GM21381 (cell line): ENCODE measurements at regions not wholly inside any gene's neighbourhood (a gene's known extent, or its start where the extent isn't known, plus 50 kb on each side); places are given as distances from the start of the nearest gene placed in this dataset.

Source experiments
- ATAC-seq: cut with Tn5 transposase; IDR thresholded peaks from one replicate; pipeline ENCODE4 v1.9.1; 2021; ENCODE audit warnings: mild to moderate bottlenecking, moderate library complexity; ENCODE audit not compliant: unreplicated experiment

GRCh38 chr6:128672023-128672422, 151.6 kb upstream of the PTPRK start:
- no peak for ATAC-seq

- no peak for ATAC-seq
Observed at GRCh38 chr6:128667339-128667858, 147.0 kb upstream of the PTPRK start.

DNA sequence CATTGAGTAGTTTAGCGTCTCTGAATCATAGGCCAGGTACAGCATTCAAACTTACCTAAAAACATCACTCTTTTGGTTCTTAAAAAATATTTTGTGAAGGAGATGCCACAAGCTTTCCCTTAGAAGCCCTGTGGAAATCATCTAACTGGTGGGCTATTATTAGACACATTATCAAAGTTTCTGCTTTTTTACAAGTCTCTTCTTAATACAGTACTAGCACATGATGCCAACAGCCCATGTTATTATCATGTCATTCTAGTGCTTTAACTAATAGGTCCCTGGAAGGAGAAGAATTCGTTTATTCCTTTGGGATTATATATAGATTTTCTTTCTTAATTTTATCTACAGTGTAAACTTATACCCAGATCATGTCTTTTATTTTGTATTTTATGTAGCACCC, 146.0 kb upstream of the PTPRK start:
- no peak for ATAC-seq

DNA sequence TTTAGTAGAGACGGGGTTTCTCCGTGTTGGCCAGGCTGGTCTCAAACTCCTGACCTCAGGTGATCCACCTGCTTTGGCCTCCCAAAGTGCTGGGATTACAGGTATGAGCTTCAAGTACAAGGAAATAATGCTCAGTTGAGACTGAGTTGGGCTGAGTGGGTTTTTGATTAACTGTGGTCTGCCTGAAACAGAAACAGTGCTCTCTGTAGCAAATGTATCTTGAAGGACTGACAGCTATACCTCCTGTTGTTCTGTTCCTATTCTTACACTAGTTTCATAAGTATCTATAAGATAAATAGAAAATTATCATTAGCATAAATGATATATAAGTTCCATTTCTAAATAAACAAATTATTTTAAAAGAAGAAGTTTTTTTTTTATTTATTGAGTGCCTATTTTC, 142.8 kb upstream of the PTPRK start:
- ATAC-seq, result peak; percentile 67

DNA sequence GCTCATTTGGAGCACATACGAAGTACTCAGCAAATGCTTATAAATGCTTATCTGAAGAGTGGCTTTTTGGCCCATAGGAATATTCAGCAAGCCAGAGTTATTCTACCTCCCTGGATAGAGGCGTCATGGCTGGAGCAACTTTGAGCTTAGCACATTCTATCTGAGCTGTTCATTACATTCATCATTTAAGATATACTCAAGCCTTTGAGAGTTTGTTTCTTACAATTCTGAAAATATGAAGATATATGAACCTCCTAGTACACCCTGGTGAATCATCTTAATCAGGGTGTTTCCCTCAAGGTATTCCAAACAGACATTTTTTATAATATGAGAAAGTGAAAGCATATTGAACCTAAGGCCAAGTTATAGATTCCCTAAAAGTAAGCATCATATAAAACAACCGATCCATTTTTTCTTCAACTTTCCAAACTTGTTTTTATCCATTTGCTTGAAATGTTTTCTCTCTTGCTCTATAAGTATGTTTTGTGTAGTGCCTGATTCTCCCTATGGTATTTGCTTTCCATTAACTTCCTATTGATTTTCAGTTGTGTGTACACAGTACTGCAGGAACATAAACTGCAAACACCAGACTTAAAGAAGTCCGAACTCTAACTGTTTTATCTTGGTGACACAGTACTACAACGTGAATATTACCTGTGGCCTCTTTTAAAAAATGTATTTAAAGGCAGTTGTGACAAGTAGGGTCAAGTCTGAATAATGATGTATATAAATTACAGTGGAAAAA, 139.7 kb upstream of the PTPRK start:
- no peak for ATAC-seq

GRCh38 chr6:128659276-128659675, 138.9 kb upstream of the PTPRK start:
- no peak for ATAC-seq

DNA sequence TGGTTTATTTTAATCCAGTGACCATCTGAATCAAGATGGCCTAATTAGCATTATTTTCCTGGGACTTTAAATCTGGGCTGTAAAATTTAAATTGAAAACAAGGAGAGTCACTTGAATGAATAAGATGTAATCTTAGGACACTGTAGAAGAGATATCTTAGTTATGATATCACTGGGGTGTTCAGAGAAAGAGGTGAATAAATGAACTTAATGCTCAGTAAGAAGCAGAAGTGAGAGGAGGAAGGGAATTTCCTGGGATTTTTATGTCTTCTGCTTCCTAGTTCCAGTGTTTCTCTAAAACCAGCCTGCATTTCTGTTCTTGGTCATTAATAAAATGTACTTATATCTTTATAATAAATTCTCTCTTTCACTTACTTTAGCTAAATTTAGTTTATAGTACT, 136.8 kb upstream of the PTPRK start:
- no peak for ATAC-seq

GRCh38 chr6:128655978-128656498, 135.6 kb upstream of the PTPRK start:
- peak; percentile 79 for ATAC-seq

- ATAC-seq, result no peak
Observed at GRCh38 chr6:128648022-128648598, 127.7 kb upstream of the PTPRK start.

- ATAC-seq, result no peak
Observed at GRCh38 chr6:128642132-128642531, 121.7 kb upstream of the PTPRK start.

- ATAC-seq, result no peak
Observed at GRCh38 chr6:128641703-128642102, 121.3 kb upstream of the PTPRK start.

- no peak for ATAC-seq
Observed at GRCh38 chr6:128638817-128639216, 118.4 kb upstream of the PTPRK start.

DNA sequence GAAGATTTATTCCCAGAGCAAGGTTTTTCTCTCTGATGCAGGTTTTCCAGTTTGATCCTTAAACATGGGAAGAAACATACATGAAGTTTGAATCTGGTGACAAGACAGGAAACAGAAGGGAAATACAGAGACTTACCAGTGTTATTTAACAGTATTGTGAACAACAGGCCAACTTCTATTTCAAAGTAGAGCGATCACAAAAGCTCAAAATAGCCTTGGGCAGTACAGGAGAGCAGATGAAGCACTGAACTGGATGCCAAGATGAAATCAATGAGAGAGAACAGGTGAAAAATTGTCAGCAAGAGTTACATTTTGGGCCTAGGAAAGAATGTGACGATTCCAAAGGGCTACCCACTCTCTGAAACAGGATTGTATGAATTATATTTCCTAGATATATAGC, 114.8 kb upstream of the PTPRK start:
- no peak for ATAC-seq

DNA sequence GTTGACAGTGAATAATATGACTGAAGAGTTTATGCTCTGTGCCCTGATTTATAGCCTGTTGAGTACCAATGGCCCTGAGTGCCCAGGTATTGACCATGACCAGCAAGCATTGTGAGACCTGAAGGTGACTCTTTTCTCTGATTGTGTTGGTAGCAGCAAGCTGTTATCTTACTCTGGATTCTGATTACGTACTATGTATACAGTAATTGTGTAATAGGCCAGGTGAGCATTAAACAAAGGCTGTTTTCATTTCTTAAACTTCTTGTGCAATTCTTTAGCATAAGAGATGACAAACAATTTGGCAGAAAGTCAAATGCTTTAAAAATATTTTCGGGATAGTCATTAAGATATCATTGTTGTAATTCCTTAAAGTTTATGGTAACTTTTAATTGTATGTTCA, 111.7 kb upstream of the PTPRK start:
- no peak for ATAC-seq

DNA sequence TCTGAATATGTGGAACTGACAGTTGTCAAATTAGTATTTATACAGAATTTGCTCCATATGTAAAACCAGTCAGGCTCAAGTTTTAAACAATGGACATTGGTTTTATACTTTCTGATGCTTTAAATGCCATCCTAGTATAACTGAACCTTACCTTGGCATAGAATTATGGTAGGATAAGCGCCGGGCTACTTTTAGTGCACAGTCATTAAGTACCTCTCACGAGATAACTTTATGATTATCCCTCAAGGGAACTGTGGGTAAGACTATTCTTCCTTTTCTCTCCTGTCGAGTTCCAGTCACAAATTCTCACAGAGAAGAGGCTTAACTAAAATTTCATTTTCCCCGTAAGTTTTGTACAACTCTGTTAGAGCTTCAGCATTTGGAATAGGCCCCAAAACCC, 110.6 kb upstream of the PTPRK start:
- ATAC-seq, result no peak

DNA sequence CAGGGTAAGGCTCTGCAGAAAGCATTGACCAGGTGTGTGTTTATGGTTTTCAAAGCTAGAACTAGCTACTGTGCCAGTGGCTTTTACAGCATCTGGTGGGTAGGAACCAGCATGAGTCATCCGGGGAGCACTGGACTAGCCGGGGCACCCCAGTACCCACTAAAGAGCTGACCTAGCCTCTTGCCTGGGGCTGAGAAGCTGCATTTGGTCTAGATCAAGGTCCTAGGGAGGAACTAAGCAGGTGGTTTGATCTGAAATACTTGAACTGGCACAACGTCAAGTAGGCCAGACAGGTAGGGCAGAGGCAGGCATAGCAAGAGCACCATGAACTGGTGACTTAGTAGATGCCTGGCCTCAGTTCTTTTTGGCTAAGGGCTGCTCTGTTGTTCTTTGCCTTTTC, 109.8 kb upstream of the PTPRK start:
- ATAC-seq, result no peak

DNA sequence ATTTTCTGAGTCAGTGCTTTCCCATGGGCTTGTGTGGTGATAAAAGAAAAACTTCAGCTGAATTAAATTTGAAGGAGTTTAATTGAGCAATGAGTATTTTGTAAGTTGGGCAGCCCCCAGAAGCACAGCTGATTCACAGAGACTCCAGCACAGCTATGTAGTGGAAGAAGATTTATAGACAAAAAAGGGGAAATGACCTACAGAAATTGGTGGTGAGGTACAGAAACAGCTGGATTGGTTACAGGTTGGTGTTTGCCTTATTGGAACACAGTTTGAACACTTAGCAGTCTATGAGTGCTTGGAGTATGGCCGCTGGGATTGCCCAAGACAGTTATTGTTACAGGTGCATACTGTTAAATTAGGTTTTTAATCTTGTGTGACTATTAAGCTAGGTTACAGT, 96.9 kb upstream of the PTPRK start:
- ATAC-seq, result no peak

DNA sequence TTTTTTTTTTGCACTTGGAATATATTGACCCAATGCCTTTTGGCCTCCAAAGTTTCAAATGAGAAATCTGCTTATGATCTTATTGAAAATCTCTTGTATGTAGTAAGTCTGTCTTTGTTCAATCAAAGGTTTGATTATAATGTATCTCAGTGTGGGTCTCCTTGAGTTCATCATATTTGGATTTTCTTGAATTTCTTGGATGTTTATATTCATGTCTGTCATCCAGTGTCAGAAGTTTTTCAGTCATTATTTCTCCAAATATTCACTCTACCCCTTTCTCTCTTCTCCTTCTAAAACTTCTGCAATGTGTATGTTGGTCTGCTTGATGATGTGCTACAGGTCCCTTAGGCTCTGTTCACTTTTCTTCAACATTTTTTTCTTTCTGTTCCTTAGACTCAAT, 95.9 kb upstream of the PTPRK start:
- no peak for ATAC-seq

DNA sequence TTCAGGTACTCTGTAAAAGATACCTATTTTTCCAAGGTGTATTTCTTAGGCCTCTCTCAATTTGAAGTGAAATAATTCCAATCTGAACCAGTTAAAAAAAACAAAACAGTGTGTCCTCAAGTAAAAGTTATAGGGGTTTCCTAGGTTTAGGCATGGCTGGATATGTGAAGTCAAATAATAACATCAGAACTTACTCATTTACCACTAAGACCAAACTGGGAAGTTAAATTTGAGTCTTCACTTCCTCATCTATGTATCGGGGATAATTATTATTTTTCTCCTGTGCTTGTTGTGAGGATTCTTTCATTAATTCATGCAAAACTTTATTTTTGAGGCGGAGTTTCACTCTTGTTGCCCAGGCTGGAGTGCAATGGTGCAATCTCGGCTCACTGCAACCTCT, 86.2 kb upstream of the PTPRK start:
- no peak for ATAC-seq

DNA sequence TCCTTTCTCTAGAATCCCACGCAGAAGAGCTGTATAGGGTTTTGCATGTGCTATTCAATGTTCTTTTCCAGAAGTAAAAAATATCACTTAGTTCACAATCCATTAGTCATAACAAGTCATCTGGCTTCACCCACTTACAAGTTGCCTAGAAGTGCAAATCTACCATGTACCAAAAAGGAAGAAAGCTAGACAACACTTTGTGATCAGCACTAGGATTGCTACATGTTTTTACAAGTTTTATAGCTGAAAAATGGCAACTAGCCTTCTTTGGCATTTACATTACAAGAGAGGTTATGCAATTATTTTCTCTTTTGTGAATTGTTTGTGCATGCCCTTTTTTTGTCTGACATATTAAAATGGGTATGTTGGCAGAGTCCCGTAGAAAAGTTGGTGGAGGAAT, 85.6 kb upstream of the PTPRK start:
- ATAC-seq, result no peak

GRCh38 chr6:128601060-128601459, 80.7 kb upstream of the PTPRK start:
- no peak for ATAC-seq

GRCh38 chr6:128600397-128600951, 80.1 kb upstream of the PTPRK start:
- peak; percentile 58 for ATAC-seq
